DND-41 (cell line): ENCODE measurements at regions not wholly inside any gene's neighbourhood (a gene's known extent, or its start where the extent isn't known, plus 50 kb on each side); places are given as distances from the start of the nearest gene placed in this dataset.

Experiments
- ATAC-seq: fragments of 200-7000 bp; cut with Tn5 transposase; 3 replicates; pipeline ENCODE4 v1.9.1; 2021; ENCODE audit warnings: low read depth; ENCODE audit not compliant: insufficient read depth
- DNase-seq: peaks from one replicate; pipeline ENCODE4 v3.0.0-alpha.2; 2020
- H2AFZ ChIP-seq: 2 replicates; pipeline ENCODE4 v1.6.0; 2012; ENCODE audit warnings: low read depth, low read length
- H3K27ac ChIP-seq: 2 replicates; pipeline ENCODE4 v1.5.1; 2012; ENCODE audit warnings: low read length, inconsistent platforms
- H3K27me3 ChIP-seq: fragments of 200-600 bp; sonication (generic); 2 replicates; pipeline ENCODE4 v1.6.0; 2012; ENCODE audit warnings: low read length, mild to moderate bottlenecking, inconsistent platforms; ENCODE audit not compliant: insufficient read depth, poor library complexity
- H3K36me3 ChIP-seq: 2 replicates; pipeline ENCODE4 v1.5.1; 2012; ENCODE audit warnings: low read length, inconsistent platforms; ENCODE audit not compliant: insufficient read depth
- H3K4me1 ChIP-seq: 2 replicates; pipeline ENCODE4 v1.5.1; 2012; ENCODE audit warnings: mild to moderate bottlenecking, low read length; ENCODE audit not compliant: insufficient read depth
- H3K4me2 ChIP-seq: 2 replicates; pipeline ENCODE4 v1.6.0; 2012; ENCODE audit warnings: mild to moderate bottlenecking, moderate library complexity, low read length, inconsistent platforms; ENCODE audit not compliant: insufficient read depth
- H3K4me3 ChIP-seq, 2 experiments: fragments of 200-600 bp in 1 of 2; shearing (Covaris generic) in 1 of 2; 2 replicates each; pipeline ENCODE4 v1.5.1; 2012 to 2016; ENCODE audit warnings: inconsistent platforms in 2 of 2, low read length in 2 of 2, mild to moderate bottlenecking in 2 of 2, low read depth in 1 of 2, moderate library complexity in 1 of 2
- H3K79me2 ChIP-seq: 2 replicates; pipeline ENCODE4 v1.6.0; 2012; ENCODE audit warnings: low read length, inconsistent platforms; ENCODE audit not compliant: insufficient read depth
- H3K9ac ChIP-seq: 2 replicates; pipeline ENCODE4 v1.6.0; 2012; ENCODE audit warnings: low read depth, mild to moderate bottlenecking, inconsistent platforms, low read length, moderate library complexity
- H3K9me3 ChIP-seq: 2 replicates; pipeline ENCODE4 v1.5.1; 2012; ENCODE audit warnings: low read length, moderate library complexity, mild to moderate bottlenecking, inconsistent platforms; ENCODE audit not compliant: insufficient read depth, severe bottlenecking
- H4K20me1 ChIP-seq: 2 replicates; pipeline ENCODE4 v1.6.0; 2012; ENCODE audit warnings: low read length; ENCODE audit not compliant: insufficient read depth
- EZH2 ChIP-seq: IDR thresholded peaks from 3 replicates; pipeline ENCODE4 v1.6.1; 2012; ENCODE audit warnings: borderline replicate concordance, low read depth, mild to moderate bottlenecking, moderate library complexity, low read length, inconsistent platforms; ENCODE audit not compliant: severe bottlenecking
- TF ChIP-seq, protein P1 (sequence below): IDR thresholded peaks from 2 replicates; pipeline ENCODE4 v1.5.1; 2012; ENCODE audit warnings: borderline replicate concordance, low read length, moderate library complexity, mild to moderate bottlenecking; ENCODE audit not compliant: poor library complexity, severe bottlenecking; ENCODE audit errors: extremely low read depth

GRCh38 chr10:118116715-118117449 lies 70.1 kb upstream of the RAB11FIP2 start:
- H3K9ac ChIP-seq, result no peak overlapping the region
- no peaks in the 10 kb centered on the region for H3K27me3 ChIP-seq
- no peak for TF ChIP-seq EZH2
- TF ChIP-seq, protein P1, sequence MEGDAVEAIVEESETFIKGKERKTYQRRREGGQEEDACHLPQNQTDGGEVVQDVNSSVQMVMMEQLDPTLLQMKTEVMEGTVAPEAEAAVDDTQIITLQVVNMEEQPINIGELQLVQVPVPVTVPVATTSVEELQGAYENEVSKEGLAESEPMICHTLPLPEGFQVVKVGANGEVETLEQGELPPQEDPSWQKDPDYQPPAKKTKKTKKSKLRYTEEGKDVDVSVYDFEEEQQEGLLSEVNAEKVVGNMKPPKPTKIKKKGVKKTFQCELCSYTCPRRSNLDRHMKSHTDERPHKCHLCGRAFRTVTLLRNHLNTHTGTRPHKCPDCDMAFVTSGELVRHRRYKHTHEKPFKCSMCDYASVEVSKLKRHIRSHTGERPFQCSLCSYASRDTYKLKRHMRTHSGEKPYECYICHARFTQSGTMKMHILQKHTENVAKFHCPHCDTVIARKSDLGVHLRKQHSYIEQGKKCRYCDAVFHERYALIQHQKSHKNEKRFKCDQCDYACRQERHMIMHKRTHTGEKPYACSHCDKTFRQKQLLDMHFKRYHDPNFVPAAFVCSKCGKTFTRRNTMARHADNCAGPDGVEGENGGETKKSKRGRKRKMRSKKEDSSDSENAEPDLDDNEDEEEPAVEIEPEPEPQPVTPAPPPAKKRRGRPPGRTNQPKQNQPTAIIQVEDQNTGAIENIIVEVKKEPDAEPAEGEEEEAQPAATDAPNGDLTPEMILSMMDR, result no peak
- no peak for ATAC-seq
- no peaks in the 10 kb centered on the region for H3K9me3 ChIP-seq
- no peak for DNase-seq
- no peaks in the 10 kb centered on the region for H4K20me1 ChIP-seq
- no peak overlapping the region for H3K4me3 ChIP-seq
- H3K27ac ChIP-seq, result no peak overlapping the region
- H3K4me2 ChIP-seq, result no peak overlapping the region
- H2AFZ ChIP-seq, result no peak overlapping the region
- H3K79me2 ChIP-seq, result no peaks in the 10 kb centered on the region
- no peaks in the 10 kb centered on the region for H3K36me3 ChIP-seq
- no peaks in the 10 kb centered on the region for H3K4me1 ChIP-seq

DNA sequence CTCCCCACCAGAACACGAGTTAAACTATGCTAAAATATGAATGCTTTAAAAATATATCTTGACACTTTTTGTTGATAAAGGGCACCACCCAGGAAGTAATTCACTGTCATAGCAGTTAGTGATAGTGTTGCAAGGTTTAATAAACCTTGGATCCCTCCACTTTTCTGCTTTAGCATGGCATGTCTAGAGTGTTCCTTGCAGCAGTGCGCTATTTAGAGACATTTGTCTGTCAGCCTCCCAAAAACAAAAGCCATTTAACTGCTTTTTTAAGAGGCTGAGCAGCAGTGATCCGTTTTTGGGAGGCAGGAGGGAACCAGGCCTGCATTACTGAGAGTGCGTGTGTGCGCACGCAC lies 69.6 kb upstream of the RAB11FIP2 start:
- Histone ChIP-seq H4K20me1 (no peaks in the 10 kb centered on the region), H3K9ac (no peak overlapping the region), H3K4me2 (no peak overlapping the region), H3K4me1 (no peaks in the 10 kb centered on the region), H3K79me2 (no peaks in the 10 kb centered on the region), H3K27ac (no peak overlapping the region), H2AFZ (no peak overlapping the region), H3K4me3 (no peak overlapping the region), H3K9me3 (no peaks in the 10 kb centered on the region), H3K36me3 (no peaks in the 10 kb centered on the region), H3K27me3 (no peaks in the 10 kb centered on the region)
- ATAC-seq (no peak), DNase-seq (no peak)
- no peak for TF ChIP-seq EZH2
- TF ChIP-seq, protein P1, result no peak

GRCh38 chr10:118115701-118116100 lies 69.0 kb upstream of the RAB11FIP2 start:
- H3K4me1 ChIP-seq, result no peaks in the 10 kb centered on the region
- H4K20me1 ChIP-seq, result no peaks in the 10 kb centered on the region
- TF ChIP-seq, protein P1, result no peak
- TF ChIP-seq EZH2, result no peak
- no peaks in the 10 kb centered on the region for H3K27me3 ChIP-seq
- no peak overlapping the region for H3K9ac ChIP-seq
- no peaks in the 10 kb centered on the region for H3K9me3 ChIP-seq
- H3K79me2 ChIP-seq, result no peaks in the 10 kb centered on the region
- DNase-seq (no peak), ATAC-seq (no peak)
- H2AFZ ChIP-seq, result no peak overlapping the region
- H3K4me3 ChIP-seq, result no peak overlapping the region
- H3K36me3 ChIP-seq, result no peaks in the 10 kb centered on the region
- no peak overlapping the region for H3K27ac ChIP-seq
- no peak overlapping the region for H3K4me2 ChIP-seq

GRCh38 chr10:118114992-118115391 lies 68.3 kb upstream of the RAB11FIP2 start:
- no peak for ATAC-seq
- no peaks in the 10 kb centered on the region for H3K79me2 ChIP-seq
- no peak overlapping the region for H3K9ac ChIP-seq
- no peak for TF ChIP-seq EZH2
- TF ChIP-seq, protein P1, result no peak
- no peak overlapping the region for H3K4me2 ChIP-seq
- no peaks in the 10 kb centered on the region for H4K20me1 ChIP-seq
- no peak for DNase-seq
- H3K4me3 ChIP-seq, result no peak overlapping the region
- H3K36me3 ChIP-seq, result no peaks in the 10 kb centered on the region
- no peak overlapping the region for H3K27ac ChIP-seq
- no peaks in the 10 kb centered on the region for H3K4me1 ChIP-seq
- no peak overlapping the region for H2AFZ ChIP-seq
- H3K9me3 ChIP-seq, result no peaks in the 10 kb centered on the region
- no peaks in the 10 kb centered on the region for H3K27me3 ChIP-seq
